SK-N-SH treated with all-trans-retinoic acid at 6 μM for 48 hours (cell line): ENCODE measurements at regions not wholly inside any gene's neighbourhood (a gene's known extent, or its start where the extent isn't known, plus 50 kb on each side); places are given as distances from the start of the nearest gene placed in this dataset.
A peak's percentile ranks its signal among the peaks of the same experiment; 100 is the strongest.

Source experiments
- ATAC-seq: fragments of 200-7000 bp; cut with Tn5 transposase; 3 replicates; pipeline ENCODE4 v1.9.1; 2020; ENCODE audit warnings: mild to moderate bottlenecking, moderate library complexity
- ARNTL ChIP-seq: fragments of 450-650 bp; formaldehyde crosslinking; IDR thresholded peaks from 2 replicates; pipeline ENCODE4 v1.5.0; 2020; ENCODE audit warnings: low read depth, mild to moderate bottlenecking, moderate library complexity, borderline replicate concordance
- BACH2 ChIP-seq: fragments of 250-450 bp; sonication (Bioruptor Pico); IDR thresholded peaks from 2 replicates; pipeline ENCODE4 v1.9.0; 2021; ENCODE audit warnings: mild to moderate bottlenecking, borderline replicate concordance
- CREB5 ChIP-seq: fragments of 250-450 bp; sonication (Bioruptor Pico); IDR thresholded peaks from 2 replicates; pipeline ENCODE4 v1.5.1; 2020; ENCODE audit warnings: low read depth, mild to moderate bottlenecking, moderate library complexity
- CSDC2 ChIP-seq: fragments of 250-450 bp; sonication (Bioruptor Pico); IDR thresholded peaks from 2 replicates; pipeline ENCODE4 v1.5.0; 2020; ENCODE audit warnings: mild to moderate bottlenecking, moderate library complexity
- CSRNP3 ChIP-seq: fragments of 250-450 bp; sonication (Bioruptor Pico); IDR thresholded peaks from 2 replicates; pipeline ENCODE4 v1.5.1; 2021; ENCODE audit warnings: mild to moderate bottlenecking, moderate library complexity
- ESRRG ChIP-seq: fragments of 250-450 bp; sonication (Bioruptor Pico); IDR thresholded peaks from 2 replicates; pipeline ENCODE4 v1.6.1; 2021; ENCODE audit warnings: mild to moderate bottlenecking
- GLIS3 ChIP-seq: fragments of 250-450 bp; sonication (Bioruptor Pico); IDR thresholded peaks from 2 replicates; pipeline ENCODE4 v1.5.0; 2020; ENCODE audit warnings: mild to moderate bottlenecking, moderate library complexity
- ISL1 ChIP-seq: fragments of 250-450 bp; sonication (Bioruptor Pico); IDR thresholded peaks from 2 replicates; pipeline ENCODE4 v2.1.2; 2022; ENCODE audit warnings: mild to moderate bottlenecking, moderate library complexity
- OSR1 ChIP-seq: fragments of 250-450 bp; sonication (Bioruptor Pico); IDR thresholded peaks from 2 replicates; pipeline ENCODE4 v1.8.0; 2022; ENCODE audit warnings: moderate library complexity, mild to moderate bottlenecking, inconsistent platforms
- PATZ1 ChIP-seq: fragments of 250-450 bp; sonication (Bioruptor Pico); IDR thresholded peaks from 2 replicates; pipeline ENCODE4 v1.8.0; 2020; ENCODE audit warnings: mild to moderate bottlenecking, moderate library complexity, borderline replicate concordance
- POU6F1 ChIP-seq: fragments of 250-450 bp; sonication (Bioruptor Pico); IDR thresholded peaks from 2 replicates; pipeline ENCODE4 v1.8.0; 2021; ENCODE audit warnings: low read depth, mild to moderate bottlenecking, moderate library complexity, borderline replicate concordance
- RARB ChIP-seq: fragments of 250-450 bp; sonication (Bioruptor Pico); IDR thresholded peaks from 2 replicates; pipeline ENCODE4 v1.8.0; 2021; ENCODE audit warnings: mild to moderate bottlenecking, moderate library complexity
- SNAI2 ChIP-seq: fragments of 250-450 bp; sonication (Bioruptor Pico); IDR thresholded peaks from 2 replicates; pipeline ENCODE4 v1.5.0; 2020; ENCODE audit warnings: mild to moderate bottlenecking, moderate library complexity
- TCF4 ChIP-seq: fragments of 250-450 bp; sonication (Bioruptor Pico); IDR thresholded peaks from 2 replicates; pipeline ENCODE4 v1.8.0; 2021; ENCODE audit warnings: mild to moderate bottlenecking, moderate library complexity, borderline replicate concordance
- TOX ChIP-seq: fragments of 250-450 bp; sonication (Bioruptor Pico); IDR thresholded peaks from 2 replicates; pipeline ENCODE4 v1.8.0; 2021; ENCODE audit warnings: mild to moderate bottlenecking, moderate library complexity, borderline replicate concordance
- TSHZ2 ChIP-seq: fragments of 250-450 bp; sonication (Bioruptor Pico); IDR thresholded peaks from 2 replicates; pipeline ENCODE4 v1.5.0; 2020; ENCODE audit warnings: mild to moderate bottlenecking, moderate library complexity
- ZC3H10 ChIP-seq: fragments of 250-450 bp; sonication (Bioruptor Pico); IDR thresholded peaks from 2 replicates; pipeline ENCODE4 v1.5.1; 2021; ENCODE audit warnings: mild to moderate bottlenecking, moderate library complexity
- ZFP30 ChIP-seq: fragments of 450-650 bp; formaldehyde crosslinking; IDR thresholded peaks from 2 replicates; pipeline ENCODE4 v1.5.0; 2022; ENCODE audit warnings: mild to moderate bottlenecking, moderate library complexity
- ZNF565 ChIP-seq: fragments of 450-650 bp; formaldehyde crosslinking; conservative IDR thresholded peaks from 2 replicates; pipeline ENCODE4 v1.5.0; 2020; ENCODE audit warnings: low read depth, mild to moderate bottlenecking, moderate library complexity
- ZNF70 ChIP-seq: fragments of 450-650 bp; formaldehyde crosslinking; IDR thresholded peaks from 2 replicates; pipeline ENCODE4 v1.5.0; 2020; ENCODE audit warnings: mild to moderate bottlenecking, moderate library complexity

- TF ChIP-seq CREB5 (CRISPR knock-in tag) (no peak), ISL1 (no peak), OSR1 (CRISPR knock-in tag) (no peak), GLIS3 (CRISPR knock-in tag) (no peak), ZFP30 (CRISPR knock-in tag) (no peak), ZC3H10 (CRISPR knock-in tag) (no peak), CSRNP3 (no peak), PATZ1 (CRISPR knock-in tag) (no peak), RARB (no peak)
- peak; percentile 51; the same call in 1 of the 3 replicates for ATAC-seq
These were observed 76.3 kb downstream of the KRTAP19-8 start for GRCh38 chr21:30962013-30962412.

GRCh38 chr21:30958741-30959140 lies 77.4 kb upstream of the KRTAP11-1 start:
- ATAC-seq, result no peak
- TF ChIP-seq GLIS3 (CRISPR knock-in tag), result no peak
- TF ChIP-seq CSDC2 (CRISPR knock-in tag), result no peak
- TF ChIP-seq ARNTL, result no peak
- no peak for TF ChIP-seq TOX (CRISPR knock-in tag)
- no peak for TF ChIP-seq ZNF70
- TF ChIP-seq ZNF565, result no peak
- no peak for TF ChIP-seq ESRRG (CRISPR knock-in tag)
- no peak for TF ChIP-seq RARB
- no peak for TF ChIP-seq SNAI2 (CRISPR knock-in tag)
- no peak for TF ChIP-seq BACH2 (CRISPR knock-in tag)
- TF ChIP-seq CREB5 (CRISPR knock-in tag), result no peak
- no peak for TF ChIP-seq TSHZ2
- TF ChIP-seq POU6F1 (CRISPR knock-in tag), result no peak
- TF ChIP-seq, all 23 proteins: peak for 0

GRCh38 chr21:30957010-30957409 lies 75.6 kb upstream of the KRTAP11-1 start:
- TF ChIP-seq TCF4 (no peak), RARB (no peak), BACH2 (CRISPR knock-in tag) (no peak), SNAI2 (CRISPR knock-in tag) (no peak), ARNTL (no peak), GLIS3 (CRISPR knock-in tag) (no peak), POU6F1 (CRISPR knock-in tag) (no peak), ESRRG (CRISPR knock-in tag) (no peak), ZFP30 (CRISPR knock-in tag) (no peak)
- no peak for ATAC-seq
